ENCODE measurements at regions not wholly inside any gene's neighbourhood (a gene's known extent, or its start where the extent isn't known, plus 50 kb on each side); places are given as distances from the start of the nearest gene placed in this dataset.
"Not testable (repeated sequence)": the region's sequence is repeated elsewhere in the genome, so short reads cannot be mapped to it uniquely, and the experiment has no call there.

GRCh38 chr1:29550119-29550841, 314.0 kb downstream of the PTPRU start:
- no peaks in the 10 kb centered on the region for H3K36me3 Mint-ChIP-seq
- no peak overlapping the region for H3K4me3 Mint-ChIP-seq
- H3K4me1 Mint-ChIP-seq = no peaks in the 10 kb centered on the region
- H3K9me3 Mint-ChIP-seq = no peaks in the 10 kb centered on the region
- ATAC-seq = no peak
- no peak overlapping the region for H3K27ac Mint-ChIP-seq
- DNase-seq (ENCODE audit: low spot score in 2 of 2) = no peak

GRCh38 chr1:29549728-29550118, 313.4 kb downstream of the PTPRU start:
- H3K4me1 Mint-ChIP-seq; H3K27ac Mint-ChIP-seq; H3K36me3 Mint-ChIP-seq; H3K9me3 Mint-ChIP-seq; ATAC-seq; H3K4me3 Mint-ChIP-seq; DNase-seq (ENCODE audit: low spot score in 2 of 2): not testable (repeated sequence)

GRCh38 chr1:29549001-29549400, 312.7 kb downstream of the PTPRU start:
- no peaks in the 10 kb centered on the region for H3K4me1 Mint-ChIP-seq
- no peak overlapping the region for H3K4me3 Mint-ChIP-seq
- no peak overlapping the region for H3K27ac Mint-ChIP-seq

GRCh38 chr1:29548091-29548490, 311.8 kb downstream of the PTPRU start:
- no peaks in the 10 kb centered on the region for H3K36me3 Mint-ChIP-seq

More at GRCh38 chr1:29549001-29549400, 312.7 kb downstream of the PTPRU start:
- H3K36me3 Mint-ChIP-seq = no peaks in the 10 kb centered on the region
- DNase-seq (ENCODE audit: low spot score in 2 of 2) (no peak), ATAC-seq (no peak)
- no peaks in the 10 kb centered on the region for H3K9me3 Mint-ChIP-seq

GRCh38 chr1:29547300-29547699, 311.0 kb downstream of the PTPRU start:
- H3K4me1 Mint-ChIP-seq = no peaks in the 10 kb centered on the region
- no peak for DNase-seq (ENCODE audit: low spot score in 2 of 2)
- no peak overlapping the region for H3K4me3 Mint-ChIP-seq
- H3K27ac Mint-ChIP-seq = no peak overlapping the region
- ATAC-seq = no peak
- no peaks in the 10 kb centered on the region for H3K9me3 Mint-ChIP-seq
- no peaks in the 10 kb centered on the region for H3K36me3 Mint-ChIP-seq

More at GRCh38 chr1:29548091-29548490, 311.8 kb downstream of the PTPRU start:
- DNase-seq (ENCODE audit: low spot score in 2 of 2) (no peak), ATAC-seq (no peak)
- H3K4me1 Mint-ChIP-seq = no peaks in the 10 kb centered on the region
- H3K9me3 Mint-ChIP-seq = no peaks in the 10 kb centered on the region
- H3K4me3 Mint-ChIP-seq = no peak overlapping the region
- H3K27ac Mint-ChIP-seq = no peak overlapping the region

GRCh38 chr1:29546496-29546895, 310.2 kb downstream of the PTPRU start:
- Mint-ChIP-seq H3K4me3 (no peak overlapping the region), H3K4me1 (no peaks in the 10 kb centered on the region), H3K36me3 (no peaks in the 10 kb centered on the region), H3K9me3 (no peaks in the 10 kb centered on the region), H3K27ac (no peak overlapping the region)
- no peak for DNase-seq (ENCODE audit: low spot score in 2 of 2)
- no peak for ATAC-seq

- DNase-seq (ENCODE audit: low spot score in 2 of 2) (no peak), ATAC-seq (no peak)
- H3K4me1 Mint-ChIP-seq = no peaks in the 10 kb centered on the region
- H3K36me3 Mint-ChIP-seq = no peaks in the 10 kb centered on the region
- H3K4me3 Mint-ChIP-seq = no peak overlapping the region
- H3K27ac Mint-ChIP-seq = no peak overlapping the region
- H3K9me3 Mint-ChIP-seq = no peaks in the 10 kb centered on the region
These were observed 308.1 kb downstream of the PTPRU start for GRCh38 chr1:29544406-29544805.

GRCh38 chr1:29543586-29543985, 307.3 kb downstream of the PTPRU start:
- Mint-ChIP-seq H3K4me3 (no peak overlapping the region), H3K4me1 (no peaks in the 10 kb centered on the region), H3K36me3 (no peaks in the 10 kb centered on the region), H3K9me3 (no peaks in the 10 kb centered on the region), H3K27ac (no peak overlapping the region)
- ATAC-seq (no peak), DNase-seq (ENCODE audit: low spot score in 2 of 2) (no peak)

GRCh38 chr1:29542548-29542947, 306.2 kb downstream of the PTPRU start:
- no peak for DNase-seq (ENCODE audit: low spot score in 2 of 2)
- H3K36me3 Mint-ChIP-seq = no peaks in the 10 kb centered on the region
- H3K9me3 Mint-ChIP-seq = no peaks in the 10 kb centered on the region
- ATAC-seq = no peak
- H3K27ac Mint-ChIP-seq = no peak overlapping the region
- no peak overlapping the region for H3K4me3 Mint-ChIP-seq
- no peaks in the 10 kb centered on the region for H3K4me1 Mint-ChIP-seq

- ATAC-seq (no peak), DNase-seq (ENCODE audit: low spot score in 2 of 2) (no peak)
- Mint-ChIP-seq H3K4me3 (no peak overlapping the region), H3K4me1 (no peaks in the 10 kb centered on the region), H3K27ac (no peak overlapping the region), H3K9me3 (no peaks in the 10 kb centered on the region), H3K36me3 (no peaks in the 10 kb centered on the region)
These were observed 305.3 kb downstream of the PTPRU start for GRCh38 chr1:29541631-29542030.

- no peaks in the 10 kb centered on the region for H3K4me1 Mint-ChIP-seq
- no peak for DNase-seq (ENCODE audit: low spot score in 2 of 2)
- no peak overlapping the region for H3K27ac Mint-ChIP-seq
- no peaks in the 10 kb centered on the region for H3K9me3 Mint-ChIP-seq
- H3K4me3 Mint-ChIP-seq = no peak overlapping the region
- no peak for ATAC-seq
- H3K36me3 Mint-ChIP-seq = no peaks in the 10 kb centered on the region
These were observed 304.6 kb downstream of the PTPRU start for GRCh38 chr1:29540801-29541357.

GRCh38 chr1:29539971-29540370, 303.6 kb downstream of the PTPRU start:
- no peak overlapping the region for H3K4me3 Mint-ChIP-seq
- ATAC-seq = no peak
- no peaks in the 10 kb centered on the region for H3K36me3 Mint-ChIP-seq
- no peak for DNase-seq (ENCODE audit: low spot score in 2 of 2)
- no peaks in the 10 kb centered on the region for H3K9me3 Mint-ChIP-seq
- H3K27ac Mint-ChIP-seq = no peak overlapping the region
- H3K4me1 Mint-ChIP-seq = no peaks in the 10 kb centered on the region

- Mint-ChIP-seq H3K36me3 (no peaks in the 10 kb centered on the region), H3K4me3 (no peak overlapping the region), H3K9me3 (no peaks in the 10 kb centered on the region), H3K27ac (no peak overlapping the region), H3K4me1 (no peaks in the 10 kb centered on the region)
- ATAC-seq (no peak), DNase-seq (ENCODE audit: low spot score in 2 of 2) (no peak)
These were observed 302.3 kb downstream of the PTPRU start for GRCh38 chr1:29538586-29538985.

GRCh38 chr1:29532751-29533150, 296.4 kb downstream of the PTPRU start:
- Mint-ChIP-seq H3K4me1 (no peaks in the 10 kb centered on the region), H3K27ac (no peak overlapping the region), H3K9me3 (peaks cover 12% of the 10 kb centered on the region), H3K36me3 (no peaks in the 10 kb centered on the region), H3K4me3 (no peak overlapping the region)
- ATAC-seq (no peak), DNase-seq (ENCODE audit: low spot score in 2 of 2) (no peak)

- no peak for DNase-seq (ENCODE audit: low spot score in 2 of 2)
- peaks cover 12% of the 10 kb centered on the region for H3K9me3 Mint-ChIP-seq
- ATAC-seq = no peak
- H3K4me3 Mint-ChIP-seq = no peak overlapping the region
- no peaks in the 10 kb centered on the region for H3K4me1 Mint-ChIP-seq
- H3K36me3 Mint-ChIP-seq = no peaks in the 10 kb centered on the region
- H3K27ac Mint-ChIP-seq = no peak overlapping the region
These were observed 296.0 kb downstream of the PTPRU start for GRCh38 chr1:29532285-29532684.

GRCh38 chr1:29531596-29531995, 295.3 kb downstream of the PTPRU start:
- no peak overlapping the region for H3K4me3 Mint-ChIP-seq

More at GRCh38 chr1:29531596-29531995, 295.3 kb downstream of the PTPRU start:
- ATAC-seq (no peak), DNase-seq (ENCODE audit: low spot score in 2 of 2) (no peak)
- peaks cover 12% of the 10 kb centered on the region for H3K9me3 Mint-ChIP-seq
- no peaks in the 10 kb centered on the region for H3K4me1 Mint-ChIP-seq
- no peak overlapping the region for H3K27ac Mint-ChIP-seq
- H3K36me3 Mint-ChIP-seq = no peaks in the 10 kb centered on the region
